GM11168 (cell line): ENCODE measurements at regions not wholly inside any gene's neighbourhood (a gene's known extent, or its start where the extent isn't known, plus 50 kb on each side); places are given as distances from the start of the nearest gene placed in this dataset.

Source experiments
- in situ Hi-C: fragments of 300-500 bp; cut with MboI; formaldehyde crosslinking; loops from one replicate; pipeline ENCODE4 v1.12.0; 2022; ENCODE audit warnings: low sequenced_read_pairs; ENCODE audit not compliant: unreplicated experiment

GRCh38 chr2:150169237-150169629, 318.2 kb downstream of the RND3 start:
- in situ Hi-C loops = no loop called here

GRCh38 chr2:150168595-150169236, 318.8 kb downstream of the RND3 start:
- in situ Hi-C loops = no loop called here

GRCh38 chr2:150167711-150168110, 319.8 kb downstream of the RND3 start:
- in situ Hi-C loops = no loop called here

- in situ Hi-C loops = no loop called here
Measured at GRCh38 chr2:150166313-150167051, 321.0 kb downstream of the RND3 start.

- in situ Hi-C loops = no loop called here
Measured at GRCh38 chr2:150165988-150166312, 321.5 kb downstream of the RND3 start.

GRCh38 chr2:150165442-150165841, 322.0 kb downstream of the RND3 start:
- in situ Hi-C loops = no loop called here

GRCh38 chr2:150162241-150162942, 325.1 kb downstream of the RND3 start:
- in situ Hi-C loops = no loop called here

GRCh38 chr2:150160058-150160457, 327.4 kb downstream of the RND3 start:
- in situ Hi-C loops = no loop called here

- in situ Hi-C loops = no loop called here
Measured at GRCh38 chr2:150159300-150159699, 328.2 kb downstream of the RND3 start.

GRCh38 chr2:150156876-150157275, 330.6 kb downstream of the RND3 start:
- in situ Hi-C loops = no loop called here

GRCh38 chr2:150156415-150156814, 331.1 kb downstream of the RND3 start:
- in situ Hi-C loops = no loop called here

GRCh38 chr2:150154308-150154797, 333.1 kb downstream of the RND3 start:
- in situ Hi-C loops = no loop called here

- in situ Hi-C loops = no loop called here
Measured at GRCh38 chr2:150153646-150154307, 333.7 kb downstream of the RND3 start.

- in situ Hi-C loops = no loop called here
Measured at GRCh38 chr2:150152230-150152629, 335.2 kb downstream of the RND3 start.

- in situ Hi-C loops = no loop called here
Measured at GRCh38 chr2:150150144-150150543, 337.3 kb downstream of the RND3 start.

- in situ Hi-C loops = no loop called here
Measured at GRCh38 chr2:150147889-150148683, 339.4 kb downstream of the RND3 start.

GRCh38 chr2:150146879-150147278, 340.6 kb downstream of the RND3 start:
- in situ Hi-C loops = no loop called here

GRCh38 chr2:150145299-150145692, 342.2 kb downstream of the RND3 start:
- in situ Hi-C loops = no loop called here

- in situ Hi-C loops = no loop called here
Measured at GRCh38 chr2:150144546-150145298, 342.7 kb downstream of the RND3 start.
